Activated CD4-positive, alpha-beta T cell treated with anti-CD3 and anti-CD28 coated beads, Interleukin-2, Interleukin-4, amounts not matched to agents 100 ng/mL and 50 ng/mL, durations not matched to agents 16 hours and 8 hours (primary cell): ENCODE measurements at regions not wholly inside any gene's neighbourhood (a gene's known extent, or its start where the extent isn't known, plus 50 kb on each side); places are given as distances from the start of the nearest gene placed in this dataset.

Experiments
- DNase-seq: peaks from one replicate; pipeline ENCODE4 v3.0.0-alpha.2; 2020; ENCODE audit warnings: low spot score

DNA sequence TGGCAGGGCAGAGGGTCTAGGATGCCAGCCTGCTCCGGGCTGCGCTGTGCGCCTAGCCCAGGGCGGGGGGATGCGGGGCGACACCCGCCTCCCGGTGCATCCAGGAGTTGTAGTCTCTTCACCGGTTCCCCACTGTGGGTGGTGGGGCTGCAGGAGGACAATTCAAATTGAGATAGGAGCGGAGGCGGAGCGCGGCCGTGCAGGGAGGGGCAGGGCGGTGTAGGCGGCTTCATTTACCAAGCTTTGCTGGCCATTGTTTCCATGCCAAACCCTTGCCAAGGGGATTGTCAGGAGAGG, 2047.4 kb downstream of the TP53TG3F start:
- no peak for DNase-seq

DNA sequence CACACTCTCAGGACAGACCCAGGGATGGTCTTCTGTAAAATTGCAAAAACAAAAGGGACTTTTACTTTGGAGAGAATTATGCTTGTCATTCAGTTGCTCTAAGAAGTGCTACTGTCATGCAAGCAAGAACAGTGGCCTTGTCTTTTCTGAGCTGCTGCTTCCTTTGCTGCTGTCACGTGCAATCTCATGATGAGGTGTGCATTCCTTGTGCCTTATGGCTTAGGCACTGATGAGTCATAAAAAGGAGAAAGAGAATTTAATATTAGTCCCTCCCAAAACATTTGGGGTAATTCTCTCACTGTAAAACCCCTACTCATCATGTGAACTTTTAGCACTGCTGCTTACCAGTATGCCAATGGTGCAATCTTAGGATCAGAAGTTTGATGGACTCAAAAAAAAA, 2051.3 kb downstream of the TP53TG3F start:
- DNase-seq: no peak

DNA sequence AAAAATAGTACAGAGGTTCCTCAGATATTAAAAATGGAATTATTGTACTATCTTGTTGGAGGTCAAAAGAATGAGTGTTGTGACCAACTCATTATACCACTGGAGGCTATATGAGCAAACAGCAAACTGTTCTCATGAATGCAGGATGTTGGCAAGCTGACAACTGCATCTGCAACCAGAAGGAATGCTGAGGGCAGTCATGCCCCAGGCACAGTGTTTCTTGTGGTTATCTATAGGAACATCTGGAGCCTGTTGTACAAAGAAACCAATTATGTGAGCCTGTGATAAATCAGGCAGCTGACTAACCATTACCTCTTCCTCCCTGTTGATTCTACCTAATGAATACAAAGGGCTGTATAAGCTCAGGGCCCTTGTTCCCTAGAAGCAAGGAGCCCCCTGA, 2057.1 kb downstream of the TP53TG3F start:
- DNase-seq: no peak

DNA sequence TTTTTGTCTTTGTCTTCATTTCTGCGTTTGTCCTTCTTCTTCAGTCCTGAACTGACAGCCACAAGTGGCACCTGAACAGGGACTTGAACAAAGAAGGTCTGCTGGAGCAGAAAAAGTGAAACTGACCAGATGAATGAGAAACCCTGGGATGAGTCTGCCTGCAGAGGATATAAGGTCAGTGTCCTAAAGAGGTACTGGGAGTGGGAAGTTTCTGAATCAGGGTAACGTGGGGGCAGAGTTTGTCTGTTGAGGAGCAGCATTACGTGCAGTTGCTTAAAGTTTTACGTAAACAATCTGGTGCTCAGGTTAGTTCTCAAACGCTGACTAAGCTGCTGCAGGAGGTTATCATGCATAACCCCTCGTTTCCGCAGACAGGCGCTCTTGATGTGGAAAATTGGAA, 2057.6 kb downstream of the TP53TG3F start:
- no peak for DNase-seq

DNA sequence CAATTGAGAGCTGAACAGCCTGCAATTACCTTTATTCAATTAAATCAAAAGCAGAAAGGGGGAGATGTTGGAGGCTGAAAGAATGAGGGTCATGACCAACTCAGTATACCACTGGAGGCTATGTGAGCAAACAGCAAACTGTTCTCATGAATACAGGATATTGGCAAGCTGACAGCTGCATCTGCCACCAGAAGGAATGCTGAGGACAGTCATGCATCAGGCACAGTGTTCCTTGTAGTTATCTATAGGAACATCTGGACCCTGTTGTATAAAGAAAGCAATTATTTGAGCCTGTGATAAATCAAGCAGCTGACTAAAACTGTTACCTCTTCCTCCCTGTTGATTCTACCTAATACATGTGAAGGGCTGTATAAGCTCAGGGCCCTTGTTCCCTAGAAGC, 2064.6 kb downstream of the TP53TG3F start:
- DNase-seq: no peak

DNA sequence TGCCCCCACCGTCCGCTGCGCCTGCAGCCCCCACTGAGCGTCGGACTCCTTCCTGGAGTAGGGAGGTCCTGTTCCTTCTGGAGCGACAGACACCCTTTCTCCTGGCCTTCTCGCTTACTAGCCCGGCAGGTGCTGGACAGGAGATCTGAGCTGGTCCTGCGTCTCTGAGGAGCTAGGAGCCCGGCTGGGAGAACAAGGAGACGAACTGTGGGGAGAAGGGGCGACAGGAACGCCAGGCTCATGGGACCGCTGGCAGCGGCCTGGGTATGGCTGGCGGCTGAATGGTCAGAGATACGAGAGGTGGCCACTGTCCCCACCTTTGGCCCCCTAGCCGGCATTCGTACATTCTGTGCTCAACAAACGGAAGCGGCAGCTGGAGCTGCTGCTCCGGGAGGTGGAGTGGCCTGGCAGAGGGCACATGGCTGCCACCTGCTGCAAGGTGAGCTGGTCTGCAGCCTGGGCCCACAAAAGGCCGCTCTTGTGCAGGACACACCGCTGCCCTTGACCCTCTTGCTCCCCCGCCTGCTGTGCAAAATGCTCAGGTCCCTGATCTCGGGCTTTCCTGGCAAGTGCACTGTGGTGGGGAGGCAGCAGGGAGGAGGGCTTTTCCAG, 2066.7 kb downstream of the TP53TG3F start:
- DNase-seq: no peak

DNA sequence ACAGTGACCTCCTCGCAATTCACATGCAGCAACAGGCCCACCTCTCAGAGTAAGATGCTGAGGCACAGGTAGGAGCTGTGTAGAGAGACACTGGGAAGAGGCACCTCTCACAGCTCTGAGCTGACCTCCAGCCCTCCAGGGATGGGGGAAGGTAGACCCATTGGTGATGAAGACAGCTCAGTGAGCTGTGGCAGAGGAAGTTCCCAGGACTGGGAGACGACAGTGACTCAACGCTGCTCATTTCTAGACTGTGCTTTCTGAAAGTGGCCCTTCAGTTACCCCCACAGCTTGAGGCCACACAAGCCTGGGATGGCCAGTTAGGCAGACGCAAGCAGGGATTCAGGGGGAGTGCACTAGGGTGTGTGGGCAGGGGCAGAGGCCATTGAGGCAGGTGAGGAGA, 2073.2 kb downstream of the TP53TG3F start:
- DNase-seq: no peak

DNA sequence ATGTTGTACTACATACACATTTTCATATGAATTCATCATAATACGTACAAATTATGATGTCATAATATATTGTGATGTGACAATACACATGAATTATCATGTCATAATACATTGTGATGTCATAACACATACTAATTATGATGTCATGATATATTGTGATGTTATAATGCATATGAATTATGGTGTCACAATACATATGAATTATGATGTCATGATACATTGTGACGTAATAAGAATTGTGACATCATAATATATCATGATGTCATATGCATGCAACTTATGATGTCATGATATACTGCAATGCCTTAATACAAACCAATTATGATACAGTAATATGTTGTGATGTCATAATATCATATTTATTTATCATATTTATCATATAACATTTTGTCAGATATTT, 2074.3 kb downstream of the TP53TG3F start:
- DNase-seq: no peak

DNA sequence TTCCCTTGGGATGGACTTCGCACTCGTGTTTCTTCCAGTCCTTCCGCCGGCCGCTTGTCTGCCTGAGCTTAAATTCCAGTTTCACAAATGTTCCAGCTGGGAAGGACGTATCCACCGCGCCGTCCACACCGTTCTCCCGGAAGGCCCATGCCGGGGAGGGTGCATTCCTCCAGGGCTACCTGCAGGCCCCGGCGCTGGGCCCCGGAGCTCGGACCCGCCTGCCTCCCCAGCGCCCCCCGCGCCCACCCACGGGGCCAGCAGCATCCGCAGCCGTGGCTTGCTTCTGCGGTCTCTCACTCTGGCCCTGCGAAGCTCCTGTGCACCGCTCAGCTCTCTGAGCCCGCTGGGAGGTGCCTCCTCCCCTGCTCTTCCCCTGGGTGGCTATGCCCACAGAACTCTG, 2084.1 kb downstream of the TP53TG3F start:
- no peak for DNase-seq

DNA sequence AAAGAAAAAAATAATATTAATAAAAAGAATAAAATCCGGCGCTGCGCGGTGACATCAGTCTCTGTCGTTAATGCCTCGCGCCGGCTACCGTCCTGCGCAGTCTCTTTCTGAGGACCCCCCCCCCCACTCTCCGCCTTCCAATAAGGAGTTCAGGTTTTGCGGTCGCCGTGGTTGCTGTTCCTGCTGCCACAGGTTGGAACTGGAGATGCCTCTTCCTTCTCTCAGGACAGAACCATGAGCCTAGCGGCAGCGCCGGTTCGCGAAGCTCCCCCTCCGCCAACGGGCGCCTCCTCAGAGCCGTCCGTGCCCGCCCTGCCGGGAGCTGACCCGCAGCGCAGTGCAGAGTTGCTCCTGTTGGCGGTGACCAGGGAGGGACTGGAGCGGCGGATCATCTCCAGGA, 2093.4 kb downstream of the TP53TG3F start:
- DNase-seq: no peak

DNA sequence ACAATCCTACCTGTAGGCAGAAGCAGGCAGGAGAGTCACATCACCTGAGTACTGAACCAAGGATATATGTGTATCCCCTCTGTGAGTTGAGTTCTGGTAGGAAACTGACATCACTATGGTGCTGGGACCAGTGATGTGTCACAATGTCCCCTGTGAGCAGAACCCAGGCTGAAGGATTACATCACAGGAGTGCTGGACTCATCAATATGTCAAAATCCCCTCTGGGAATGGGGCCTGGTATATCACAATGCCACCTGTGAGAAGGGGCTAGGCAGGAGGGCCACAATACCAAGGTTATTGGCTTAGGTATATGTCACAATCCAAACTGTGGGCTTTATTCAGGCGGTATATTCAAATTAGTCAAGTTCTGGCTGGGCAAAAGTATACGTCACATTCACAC, 2098.3 kb downstream of the TP53TG3F start:
- DNase-seq: no peak

DNA sequence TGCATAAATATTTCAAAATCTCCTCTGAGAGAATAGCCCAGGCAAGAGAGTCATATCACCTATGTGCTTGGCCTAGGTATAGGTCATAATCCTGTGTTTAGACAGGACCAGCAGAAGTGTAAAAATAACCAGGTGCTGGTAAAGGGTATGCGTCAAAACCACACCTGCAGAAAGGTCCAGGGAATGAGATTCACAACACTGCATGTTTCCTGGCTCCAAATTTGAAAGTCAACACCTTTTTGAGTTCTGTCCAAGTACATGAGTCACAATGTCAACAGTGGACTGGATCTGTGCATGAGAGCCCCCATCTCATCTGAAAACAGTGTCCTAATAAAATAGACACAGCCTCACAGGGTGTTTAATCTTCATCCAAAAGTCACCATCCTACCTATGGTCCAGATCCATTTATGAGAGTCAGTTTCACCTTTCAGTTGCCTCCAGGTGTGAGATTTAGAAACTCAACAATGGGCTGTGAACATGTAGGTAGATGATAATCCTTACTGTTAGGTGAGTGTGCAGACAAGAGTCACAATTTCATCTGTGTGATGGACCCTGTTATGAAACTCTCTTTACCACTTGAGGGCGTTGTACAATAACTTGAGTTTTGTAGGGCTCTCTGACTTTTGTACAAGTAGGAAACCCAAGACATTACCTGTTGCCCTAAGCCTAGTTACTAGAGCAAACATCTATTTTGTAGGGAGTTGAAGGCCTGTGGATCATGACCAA, 2100.7 kb downstream of the TP53TG3F start:
- no peak for DNase-seq

DNA sequence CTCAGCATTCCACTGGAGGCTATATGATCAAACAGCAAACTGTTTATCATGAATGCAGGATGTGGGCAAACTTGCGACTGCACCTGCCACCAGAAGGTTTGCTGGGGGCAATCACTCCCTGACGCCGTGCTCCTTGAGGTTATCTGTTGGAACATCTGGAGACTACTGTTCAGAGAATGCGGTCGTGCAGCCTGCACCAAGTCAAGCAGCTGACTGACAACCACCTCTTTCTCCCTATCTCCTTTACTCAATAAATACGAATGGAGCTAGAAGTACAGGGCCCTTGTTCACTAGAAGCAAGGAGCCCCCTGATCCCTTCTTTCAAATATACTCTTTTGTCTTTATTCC, 2101.2 kb downstream of the TP53TG3F start:
- no peak for DNase-seq

DNA sequence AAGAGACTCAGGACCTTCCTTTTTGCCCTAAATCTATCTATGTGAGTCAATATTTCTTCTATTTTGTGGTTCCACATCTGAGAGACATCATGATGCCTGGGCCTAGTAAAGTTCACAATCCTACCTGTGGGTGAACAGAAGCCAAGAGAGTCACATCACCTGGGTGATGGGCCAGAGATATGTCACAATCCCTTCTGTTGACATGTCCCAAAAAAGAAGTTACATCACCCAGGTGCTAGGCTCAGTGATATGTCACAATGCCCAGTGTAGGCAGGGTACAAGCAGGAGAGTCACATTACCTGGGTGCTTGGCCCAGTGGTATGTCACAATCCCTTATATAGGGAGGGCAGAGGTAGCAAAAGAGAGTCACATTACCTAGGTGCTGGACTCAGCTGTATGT, 2101.9 kb downstream of the TP53TG3F start:
- no peak for DNase-seq

DNA sequence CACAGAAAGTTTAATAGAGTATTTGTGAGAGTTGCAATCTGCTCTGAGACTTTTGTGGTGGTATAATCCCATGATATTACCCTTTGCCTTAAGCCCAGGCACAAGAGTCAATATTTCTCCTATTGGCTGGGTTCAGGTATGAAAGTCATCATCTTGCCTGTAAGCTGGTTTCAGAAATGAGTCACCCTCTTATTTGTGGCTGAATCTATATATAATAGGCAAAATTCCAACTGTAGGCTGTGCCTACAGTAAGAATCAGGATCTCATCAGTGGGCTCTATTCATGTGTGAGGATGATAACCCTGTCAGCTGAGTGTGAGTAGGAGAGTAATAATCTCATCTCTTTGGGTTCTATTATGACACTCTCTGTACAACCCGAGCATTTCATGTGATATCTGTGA, 2103.1 kb downstream of the TP53TG3F start:
- no peak for DNase-seq

DNA sequence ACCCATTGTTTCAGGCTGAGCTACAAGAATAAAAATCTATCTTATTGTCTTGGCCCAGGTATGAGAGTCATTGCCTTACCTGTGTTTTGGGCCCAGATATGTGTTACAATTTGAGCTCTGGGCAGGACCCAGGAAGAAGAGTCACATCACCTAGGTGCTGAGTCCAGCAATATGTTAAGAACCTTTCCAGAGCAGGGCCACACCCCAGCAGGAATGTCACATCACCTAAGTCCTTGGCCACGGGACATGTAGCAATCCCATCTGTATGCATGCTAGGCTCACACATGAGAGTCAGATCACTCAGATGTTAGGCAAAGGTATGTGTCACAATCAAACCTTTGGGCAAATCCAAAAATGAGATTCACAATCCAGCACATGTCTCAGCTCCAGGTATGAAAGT, 2103.5 kb downstream of the TP53TG3F start:
- no peak for DNase-seq

DNA sequence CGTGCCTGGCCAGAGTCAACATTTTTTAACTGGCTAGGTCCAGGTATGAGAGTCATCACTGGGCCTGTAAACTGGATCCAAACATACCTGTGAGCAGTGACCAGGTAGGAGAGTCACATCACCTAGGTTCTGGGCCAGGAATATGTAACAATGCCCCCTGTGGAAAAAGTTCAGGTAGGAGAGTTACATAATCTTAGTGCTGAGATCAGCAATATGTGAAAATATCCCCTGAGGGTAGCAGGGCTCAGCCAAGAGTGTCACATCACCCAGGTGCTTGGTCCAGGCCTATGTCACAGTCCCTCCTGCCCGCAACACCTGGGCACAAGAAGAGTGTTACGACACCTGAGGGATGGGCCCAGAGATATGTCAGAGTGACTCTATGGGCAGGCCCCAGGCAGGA, 2104.7 kb downstream of the TP53TG3F start:
- no peak for DNase-seq

DNA sequence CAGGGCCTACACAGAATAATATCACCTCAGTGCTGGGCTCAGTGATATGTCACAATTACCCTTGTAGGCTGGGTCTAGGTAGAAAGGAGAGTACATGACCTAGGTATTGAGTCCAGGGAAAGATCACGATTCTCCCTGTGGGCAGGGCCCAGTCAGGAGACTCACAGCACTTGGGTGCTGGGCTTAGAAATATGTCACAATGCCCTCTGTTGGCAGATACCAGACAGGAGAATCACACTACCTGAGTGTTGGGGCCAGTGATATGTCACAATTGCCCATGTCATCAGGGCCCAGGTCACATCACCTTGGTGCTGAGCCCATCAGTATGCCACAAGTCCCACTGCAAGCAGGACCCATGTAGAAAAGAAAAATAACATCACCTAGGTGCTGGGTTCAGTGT, 2105.5 kb downstream of the TP53TG3F start:
- no peak for DNase-seq

DNA sequence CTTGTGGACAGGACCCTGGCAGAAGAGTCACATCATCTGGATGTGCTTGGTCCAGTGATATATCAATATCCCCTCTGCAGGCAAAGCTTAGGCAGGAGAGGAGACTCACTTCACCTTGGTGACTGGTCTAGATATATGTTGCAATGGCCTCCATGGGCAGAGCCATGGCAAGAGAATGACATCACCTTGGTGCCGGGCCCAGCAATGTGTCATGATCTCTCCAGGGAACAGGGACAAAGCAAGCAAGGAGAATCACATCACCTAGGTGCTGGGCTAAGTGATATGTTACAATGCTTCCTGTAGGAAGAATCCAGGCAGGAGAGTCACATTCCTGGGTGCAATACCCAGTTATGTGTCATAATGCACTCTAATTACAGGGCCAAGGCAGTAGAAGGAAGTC, 2106.2 kb downstream of the TP53TG3F start:
- no peak for DNase-seq

DNA sequence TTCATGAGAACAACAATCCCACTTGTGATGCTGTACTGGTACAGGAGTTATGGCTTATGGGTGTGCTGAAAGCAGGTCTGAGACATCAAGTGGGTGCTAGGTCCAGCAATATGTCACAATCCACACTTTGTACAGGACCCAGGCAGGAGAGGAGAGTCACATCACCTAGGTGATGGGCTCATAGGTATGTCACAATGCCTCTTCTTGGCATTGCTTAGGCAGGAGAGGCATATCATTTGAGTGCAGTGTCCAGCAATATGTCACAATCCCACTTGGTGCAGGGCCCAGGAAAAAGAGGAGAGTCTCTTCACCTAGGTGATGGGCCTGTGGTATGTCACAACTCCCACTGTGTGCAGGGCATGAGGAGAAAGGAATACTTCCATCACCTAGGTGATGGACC, 2110.0 kb downstream of the TP53TG3F start:
- no peak for DNase-seq

DNA sequence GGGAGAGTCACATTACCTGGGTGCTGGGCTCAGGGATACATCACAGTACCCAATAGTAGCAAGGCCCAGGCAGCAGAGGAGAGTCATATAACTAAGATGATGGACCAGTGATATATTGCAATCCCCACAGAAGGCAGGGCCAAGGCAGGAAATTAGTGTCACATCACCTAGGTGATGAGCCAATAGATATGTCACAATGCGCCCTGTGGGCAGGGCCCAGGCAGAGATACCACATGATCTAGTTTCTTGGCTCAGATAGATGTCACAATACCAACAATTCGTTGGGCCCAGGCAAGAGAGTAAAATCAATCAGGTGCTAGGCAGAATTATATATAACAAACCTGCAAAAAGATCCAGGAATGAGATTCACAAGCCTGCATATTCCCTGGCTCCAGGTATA, 2111.5 kb downstream of the TP53TG3F start:
- no peak for DNase-seq

DNA sequence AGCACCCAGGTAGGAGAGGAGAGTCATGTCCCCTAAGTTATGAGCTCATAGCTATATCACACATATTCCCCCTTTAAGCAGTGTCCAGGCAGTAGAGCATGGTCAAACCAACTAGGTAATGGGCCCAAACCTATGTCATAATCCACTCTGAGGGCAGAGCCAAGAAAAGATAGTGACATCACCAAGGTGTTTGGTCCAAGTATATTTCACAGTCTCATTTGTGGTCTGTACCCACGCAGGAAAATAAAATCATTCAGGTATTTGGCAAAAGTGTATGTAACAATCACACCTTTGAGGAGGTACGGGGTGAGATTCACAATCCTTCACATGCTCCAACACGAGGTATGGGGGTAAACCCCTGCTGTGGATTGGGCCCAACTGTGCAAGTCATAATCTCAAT, 2112.8 kb downstream of the TP53TG3F start:
- DNase-seq: no peak

DNA sequence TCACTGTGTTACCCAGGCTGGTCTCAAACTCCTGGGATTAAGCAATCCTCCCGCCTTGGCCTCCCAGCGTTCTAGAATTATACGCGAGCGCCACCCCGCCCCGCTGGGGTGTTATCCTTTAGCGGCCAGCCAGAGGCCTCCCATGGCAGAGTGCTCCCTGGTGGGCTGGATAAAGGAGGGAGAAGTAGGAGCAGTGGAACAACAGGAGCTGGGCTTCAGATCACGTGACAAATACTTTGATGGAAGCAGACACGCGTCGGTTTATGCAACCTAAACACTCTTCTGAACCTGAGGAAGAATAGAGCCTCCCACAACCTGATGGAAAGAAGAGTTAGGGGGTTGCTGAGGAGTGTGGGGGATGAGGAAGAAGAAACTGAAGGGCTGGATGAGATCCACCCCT, 2114.0 kb downstream of the TP53TG3F start:
- no peak for DNase-seq

DNA sequence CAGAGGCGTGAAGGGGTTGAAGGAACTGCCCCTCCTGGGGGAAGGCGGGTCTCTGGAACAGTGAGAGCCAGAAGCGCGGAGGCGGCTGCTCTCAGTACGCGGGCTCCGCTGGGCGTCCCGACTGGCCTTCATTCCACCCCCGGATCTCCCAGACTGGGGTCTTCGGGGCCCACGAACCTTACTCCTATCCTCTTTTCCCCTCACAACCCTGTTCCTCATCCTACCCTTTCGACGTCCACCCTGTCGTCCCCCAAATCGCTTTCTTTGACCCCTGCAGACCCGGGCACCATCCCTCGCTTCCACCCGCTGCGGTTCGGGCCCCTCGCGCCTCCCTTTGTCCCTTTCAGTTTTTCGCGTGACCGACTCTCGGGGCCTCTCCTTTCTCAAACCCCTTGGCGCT, 2114.6 kb downstream of the TP53TG3F start:
- DNase-seq: no peak
